ENCODE measurements at regions not wholly inside any gene's neighbourhood (a gene's known extent, or its start where the extent isn't known, plus 50 kb on each side); places are given as distances from the start of the nearest gene placed in this dataset.

- Mint-ChIP-seq H3K27me3 (peaks cover 14% of the 10 kb centered on the region), H3K4me1 (no peaks in the 10 kb centered on the region), H3K36me3 (no peaks in the 10 kb centered on the region), H3K27ac (no peak overlapping the region), H3K4me3 (no peak overlapping the region), H3K9me3 (no peaks in the 10 kb centered on the region)
Observed at GRCh38 chr1:5812295-5812694, 179.9 kb downstream of the NPHP4 start.

GRCh38 chr1:5811419-5811818 lies 180.8 kb downstream of the NPHP4 start:
- no peak overlapping the region for H3K4me3 Mint-ChIP-seq
- H3K36me3 Mint-ChIP-seq = no peaks in the 10 kb centered on the region
- H3K27me3 Mint-ChIP-seq = peaks cover 12% of the 10 kb centered on the region
- H3K4me1 Mint-ChIP-seq = no peaks in the 10 kb centered on the region
- no peaks in the 10 kb centered on the region for H3K9me3 Mint-ChIP-seq
- H3K27ac Mint-ChIP-seq = no peak overlapping the region

GRCh38 chr1:5810553-5811270 lies 181.5 kb downstream of the NPHP4 start:
- Mint-ChIP-seq H3K4me3 (no peak overlapping the region), H3K27me3 (peaks cover 6% of the 10 kb centered on the region), H3K4me1 (no peaks in the 10 kb centered on the region)

DNA sequence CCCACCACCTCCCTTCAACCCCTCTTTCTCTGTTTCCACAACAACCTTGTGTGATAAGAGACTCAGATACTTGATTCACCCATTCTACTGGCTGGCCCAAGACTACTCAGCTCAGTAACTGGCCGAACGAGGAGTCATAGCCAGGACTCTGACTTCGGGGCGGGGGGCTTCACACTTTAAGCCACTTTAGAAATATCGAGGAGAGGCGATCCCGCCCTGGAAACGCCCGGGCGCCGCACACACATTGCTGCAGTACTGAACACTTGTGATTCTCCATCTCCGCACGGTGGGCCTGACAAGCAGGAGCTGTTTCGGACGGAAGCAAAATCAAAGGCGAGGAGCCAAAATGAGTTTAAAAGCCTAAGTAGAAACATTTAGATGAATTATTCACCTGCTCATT lies 182.1 kb downstream of the NPHP4 start:
- no peaks in the 10 kb centered on the region for H3K9me3 Mint-ChIP-seq
- H3K4me1 Mint-ChIP-seq = no peaks in the 10 kb centered on the region
- no peak overlapping the region for H3K4me3 Mint-ChIP-seq
- peaks cover 4% of the 10 kb centered on the region for H3K27me3 Mint-ChIP-seq
- no peak overlapping the region for H3K27ac Mint-ChIP-seq
- H3K36me3 Mint-ChIP-seq = no peaks in the 10 kb centered on the region

More at GRCh38 chr1:5810553-5811270, 181.5 kb downstream of the NPHP4 start:
- Mint-ChIP-seq H3K27ac (no peak overlapping the region), H3K36me3 (no peaks in the 10 kb centered on the region), H3K9me3 (no peaks in the 10 kb centered on the region)

DNA sequence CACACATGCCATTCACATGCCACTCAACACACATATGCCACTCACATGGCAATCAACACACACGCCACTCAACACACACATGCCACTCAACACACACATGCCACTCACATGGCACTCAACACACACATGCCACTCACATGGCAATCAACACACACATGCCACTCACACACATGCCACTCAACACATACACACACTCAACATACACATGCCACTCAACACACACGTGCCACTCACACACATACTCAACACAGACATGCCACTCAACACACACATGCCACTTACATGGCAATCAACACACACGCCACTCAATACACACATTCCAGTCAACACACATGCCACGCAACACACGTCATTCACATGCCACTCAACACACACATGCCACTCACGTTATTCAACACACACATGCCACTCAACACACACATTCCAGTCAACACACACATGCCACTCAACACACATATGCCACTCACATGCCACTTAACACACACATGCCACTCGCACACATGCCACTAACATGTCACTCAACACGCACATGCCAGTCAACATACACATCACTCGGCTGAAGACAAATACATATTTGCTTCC lies 182.9 kb downstream of the NPHP4 start:
- no peaks in the 10 kb centered on the region for H3K4me1 Mint-ChIP-seq
- H3K4me3 Mint-ChIP-seq = no peak overlapping the region
- no peaks in the 10 kb centered on the region for H3K9me3 Mint-ChIP-seq
- no peaks in the 10 kb centered on the region for H3K36me3 Mint-ChIP-seq
- H3K27me3 Mint-ChIP-seq = peaks cover 4% of the 10 kb centered on the region
- H3K27ac Mint-ChIP-seq = no peak overlapping the region

DNA sequence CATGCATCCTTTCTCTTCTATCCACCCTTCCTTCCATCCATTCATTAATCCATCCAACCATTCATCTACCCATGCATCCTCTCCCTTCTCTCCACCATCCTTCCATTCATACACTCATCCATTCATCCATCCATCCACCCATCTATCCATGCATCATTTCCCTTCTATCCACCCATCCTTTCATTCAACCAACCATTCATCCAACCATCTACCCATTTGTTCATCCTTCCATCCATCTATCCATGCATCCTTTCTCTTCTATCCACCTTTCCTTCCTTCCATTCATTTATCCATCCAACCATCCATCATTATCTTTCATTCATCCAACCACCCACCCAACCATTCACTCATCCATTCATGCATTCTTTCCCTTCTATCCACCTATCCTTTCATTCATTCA lies 188.4 kb downstream of the NPHP4 start:
- peaks cover under 1% of the 10 kb centered on the region for H3K27me3 Mint-ChIP-seq
- no peaks in the 10 kb centered on the region for H3K36me3 Mint-ChIP-seq
- H3K4me3 Mint-ChIP-seq = no peak overlapping the region
- no peaks in the 10 kb centered on the region for H3K4me1 Mint-ChIP-seq
- H3K27ac Mint-ChIP-seq = no peak overlapping the region
- H3K9me3 Mint-ChIP-seq = no peaks in the 10 kb centered on the region

DNA sequence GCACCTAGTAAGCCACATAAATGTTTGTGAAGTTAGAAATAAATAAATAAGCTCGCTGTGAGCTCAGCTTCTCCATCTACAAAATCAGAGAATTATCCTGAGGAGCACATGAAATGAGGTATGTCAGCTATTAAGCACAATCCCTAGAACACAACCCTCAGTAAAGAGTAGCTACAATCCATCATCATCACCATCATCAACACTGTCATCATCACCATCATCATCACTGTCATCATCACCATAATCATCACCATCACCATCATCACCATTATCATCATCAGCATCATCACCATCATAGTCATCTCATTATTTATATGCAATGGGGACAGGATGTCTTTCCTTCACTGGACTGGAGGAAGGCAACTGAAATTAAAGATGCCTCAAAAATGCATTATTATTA lies 189.6 kb downstream of the NPHP4 start:
- Mint-ChIP-seq H3K27me3 (peaks cover 3% of the 10 kb centered on the region), H3K4me3 (no peak overlapping the region), H3K36me3 (no peaks in the 10 kb centered on the region), H3K27ac (no peak overlapping the region), H3K9me3 (no peaks in the 10 kb centered on the region), H3K4me1 (no peaks in the 10 kb centered on the region)

DNA sequence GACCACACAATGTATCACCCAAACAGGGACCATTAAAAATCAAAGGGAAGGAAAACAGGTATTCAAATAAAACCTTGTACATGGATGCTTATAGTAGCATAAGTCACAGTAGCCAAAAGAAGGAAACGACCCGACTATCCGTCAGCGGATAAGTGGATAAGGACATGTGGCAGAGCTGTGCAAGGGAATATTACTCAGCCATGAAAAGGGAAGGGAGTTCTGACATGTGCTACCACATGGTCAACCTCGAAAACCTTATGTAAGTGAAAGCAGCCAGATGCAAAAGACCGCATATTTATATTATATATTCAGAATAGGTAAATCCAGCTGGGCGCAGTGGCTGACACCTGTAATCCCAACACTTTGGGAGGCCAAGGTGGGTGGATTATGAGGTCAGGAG lies 193.3 kb downstream of the NPHP4 start:
- no peak overlapping the region for H3K4me3 Mint-ChIP-seq
- no peaks in the 10 kb centered on the region for H3K9me3 Mint-ChIP-seq
- no peak overlapping the region for H3K27ac Mint-ChIP-seq
- peaks cover 6% of the 10 kb centered on the region for H3K27me3 Mint-ChIP-seq
- H3K4me1 Mint-ChIP-seq = no peaks in the 10 kb centered on the region
- H3K36me3 Mint-ChIP-seq = no peaks in the 10 kb centered on the region

DNA sequence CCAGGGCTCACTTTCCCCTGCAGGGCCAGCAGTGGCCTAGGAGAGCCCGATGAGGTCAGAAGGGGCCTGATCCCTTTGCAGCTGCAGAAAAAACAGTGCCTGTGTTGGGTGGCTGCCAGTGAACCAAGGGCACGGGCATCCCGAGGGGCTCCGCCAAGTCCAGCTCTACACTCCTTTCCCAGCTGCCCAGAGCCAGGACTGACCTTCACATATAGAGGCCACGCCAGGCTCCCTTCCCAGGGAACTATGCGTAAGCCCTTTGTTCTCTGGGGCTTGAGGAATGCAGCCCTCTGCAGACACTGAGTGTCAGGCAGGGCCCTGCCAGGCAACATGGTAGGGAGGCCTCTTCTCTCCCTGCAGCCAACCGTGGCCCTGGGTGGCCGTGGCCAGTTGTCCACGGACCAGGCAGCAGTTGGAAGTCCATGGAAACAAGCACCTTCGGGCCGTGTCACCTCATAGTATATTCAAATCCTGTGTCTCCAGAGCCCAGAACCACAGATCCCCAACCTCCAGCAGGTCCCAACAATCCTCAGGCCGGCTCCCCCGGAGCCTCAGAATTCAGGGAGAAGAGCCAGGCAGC lies 194.0 kb downstream of the NPHP4 start:
- Mint-ChIP-seq H3K36me3 (no peaks in the 10 kb centered on the region), H3K4me1 (no peaks in the 10 kb centered on the region), H3K4me3 (no peak overlapping the region), H3K27ac (no peak overlapping the region), H3K9me3 (no peaks in the 10 kb centered on the region), H3K27me3 (peaks cover 6% of the 10 kb centered on the region)

- Mint-ChIP-seq H3K4me1 (no peaks in the 10 kb centered on the region), H3K27me3 (peaks cover 9% of the 10 kb centered on the region), H3K27ac (no peak overlapping the region), H3K4me3 (no peak overlapping the region), H3K36me3 (no peaks in the 10 kb centered on the region), H3K9me3 (no peaks in the 10 kb centered on the region)
Observed at GRCh38 chr1:5796028-5796427, 196.2 kb downstream of the NPHP4 start.

DNA sequence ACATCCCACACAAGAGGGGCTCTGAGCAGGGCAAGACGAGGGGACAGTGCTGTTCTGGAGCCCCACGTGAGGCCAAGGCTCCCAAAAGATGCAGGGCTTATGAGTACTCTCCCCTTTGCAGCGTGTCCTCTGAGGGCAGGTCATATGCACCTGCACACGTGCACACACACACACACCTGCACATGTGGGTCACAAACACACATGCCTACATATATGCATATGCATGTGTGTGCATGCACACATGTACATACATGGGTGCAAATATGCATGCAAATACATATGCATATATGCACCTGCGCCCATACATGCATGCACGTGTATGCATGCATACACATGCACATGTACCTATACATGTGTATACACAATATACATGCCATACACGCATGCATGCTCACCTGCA lies 197.9 kb downstream of the NPHP4 start:
- H3K4me1 Mint-ChIP-seq = no peaks in the 10 kb centered on the region
- no peak overlapping the region for H3K4me3 Mint-ChIP-seq
- no peaks in the 10 kb centered on the region for H3K36me3 Mint-ChIP-seq
- no peaks in the 10 kb centered on the region for H3K9me3 Mint-ChIP-seq
- no peak overlapping the region for H3K27ac Mint-ChIP-seq
- peaks cover 13% of the 10 kb centered on the region for H3K27me3 Mint-ChIP-seq

DNA sequence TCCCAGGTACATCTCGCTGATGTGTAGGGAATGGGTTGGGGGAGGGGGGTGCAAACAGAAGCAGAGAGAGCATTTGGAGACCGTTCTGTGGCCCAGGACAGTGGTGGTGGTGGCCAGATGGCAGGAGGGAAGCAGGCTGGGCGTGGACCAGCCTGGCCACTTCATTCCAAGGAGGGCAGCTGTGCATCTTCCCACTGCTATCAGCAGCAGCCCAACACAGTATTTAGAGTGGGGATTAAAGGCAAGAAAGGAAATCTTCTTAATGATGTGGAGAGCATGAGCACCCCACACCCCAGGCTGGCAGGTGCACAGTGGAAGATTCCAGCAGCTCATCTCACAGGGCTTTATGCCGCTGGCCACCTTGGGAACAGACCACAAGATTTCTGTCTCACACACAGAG lies 198.7 kb downstream of the NPHP4 start:
- H3K4me3 Mint-ChIP-seq = no peak overlapping the region
- H3K27me3 Mint-ChIP-seq = peaks cover 10% of the 10 kb centered on the region
- H3K27ac Mint-ChIP-seq = no peak overlapping the region
- H3K36me3 Mint-ChIP-seq = no peaks in the 10 kb centered on the region
- no peaks in the 10 kb centered on the region for H3K4me1 Mint-ChIP-seq
- no peaks in the 10 kb centered on the region for H3K9me3 Mint-ChIP-seq

- Mint-ChIP-seq H3K36me3 (no peaks in the 10 kb centered on the region), H3K4me3 (no peak overlapping the region), H3K4me1 (no peaks in the 10 kb centered on the region), H3K27ac (no peak overlapping the region), H3K9me3 (no peaks in the 10 kb centered on the region), H3K27me3 (peaks cover 6% of the 10 kb centered on the region)
Observed at GRCh38 chr1:5781079-5781478, 211.1 kb downstream of the NPHP4 start.

- no peaks in the 10 kb centered on the region for H3K9me3 Mint-ChIP-seq
- no peaks in the 10 kb centered on the region for H3K4me1 Mint-ChIP-seq
- H3K4me3 Mint-ChIP-seq = no peak overlapping the region
Observed at GRCh38 chr1:5780324-5780716, 211.9 kb downstream of the NPHP4 start.

GRCh38 chr1:5779608-5780323 lies 212.5 kb downstream of the NPHP4 start:
- no peaks in the 10 kb centered on the region for H3K36me3 Mint-ChIP-seq
- H3K4me3 Mint-ChIP-seq = no peak overlapping the region
- H3K9me3 Mint-ChIP-seq = no peaks in the 10 kb centered on the region
- H3K27ac Mint-ChIP-seq = no peak overlapping the region
- H3K27me3 Mint-ChIP-seq = peaks cover 4% of the 10 kb centered on the region
- no peaks in the 10 kb centered on the region for H3K4me1 Mint-ChIP-seq

More at GRCh38 chr1:5780324-5780716, 211.9 kb downstream of the NPHP4 start:
- no peak overlapping the region for H3K27ac Mint-ChIP-seq
- no peaks in the 10 kb centered on the region for H3K36me3 Mint-ChIP-seq
- peaks cover 6% of the 10 kb centered on the region for H3K27me3 Mint-ChIP-seq

GRCh38 chr1:5776035-5776550 lies 216.1 kb downstream of the NPHP4 start:
- Mint-ChIP-seq H3K27me3 (peaks cover 2% of the 10 kb centered on the region), H3K9me3 (no peaks in the 10 kb centered on the region), H3K36me3 (no peaks in the 10 kb centered on the region)

More at GRCh38 chr1:5776035-5776550, 216.1 kb downstream of the NPHP4 start:
- no peaks in the 10 kb centered on the region for H3K4me1 Mint-ChIP-seq
- no peak overlapping the region for H3K4me3 Mint-ChIP-seq
- H3K27ac Mint-ChIP-seq = no peak overlapping the region

All from activated naive CD4-positive, alpha-beta T cell treated with anti-CD3 and anti-CD28 coated beads, Interleukin-2, amount 50 U/mL, for 24 hours (primary cell).